Transverse colon (tissue), 4 donors: ENCODE measurements at regions not wholly inside any gene's neighbourhood (a gene's known extent, or its start where the extent isn't known, plus 50 kb on each side); places are given as distances from the start of the nearest gene placed in this dataset.

Experiments used
- DNase-seq: peaks from one replicate; pipeline ENCODE4 v3.0.0-alpha.2; 2019
- H3K27ac ChIP-seq, 4 donors: fragments of 200-600 bp; sonication (generic); 2 replicates each; pipeline ENCODE4 v1.5.1; 2016 to 2018; ENCODE audit warnings: inconsistent platforms in 4 of 4
- H3K27me3 ChIP-seq: fragments of 200-600 bp; sonication (generic); 2 replicates; pipeline ENCODE4 v1.5.1; 2017; ENCODE audit warnings: inconsistent platforms
- H3K36me3 ChIP-seq, 4 donors: fragments of 200-600 bp; sonication (generic); 2 replicates each; pipeline ENCODE4 v1.5.1; 2017 to 2019; ENCODE audit warnings: inconsistent platforms in 4 of 4
- H3K4me1 ChIP-seq, 4 donors: fragments of 200-600 bp; sonication (generic); 2 replicates each; pipeline ENCODE4 v1.5.1; 2017 to 2020; ENCODE audit warnings: inconsistent platforms in 4 of 4
- H3K4me3 ChIP-seq, 4 donors: fragments of 200-600 bp; sonication (generic); 1 replicate in 1 of 4; 2 replicates in 3 of 4; pipeline versions ENCODE4 v1.5.1 to v1.6.1; 2017 to 2019; ENCODE audit warnings: inconsistent platforms in 4 of 4
- H3K9me3 ChIP-seq, 2 donors: fragments of 200-600 bp; sonication (generic); 2 replicates each; pipeline ENCODE4 v1.5.1; 2017 to 2019; ENCODE audit warnings: inconsistent platforms in 2 of 2
- CTCF ChIP-seq, 5 experiments: fragments of 200-600 bp in 3 of 5; fragments of 450-650 bp in 2 of 5; sonication (generic) in 3 of 5; IDR thresholded peaks; 1 replicate in 2 of 5; 2 replicates in 3 of 5; pipeline ENCODE4 v1.5.1; 2016 to 2017; ENCODE audit warnings: antibody characterized with exemption in 5 of 5, inconsistent platforms in 3 of 5, mild to moderate bottlenecking in 2 of 5, moderate library complexity in 1 of 5
- EP300 ChIP-seq: sonication (generic); formaldehyde crosslinking; IDR thresholded peaks from one replicate; pipeline ENCODE4 v1.6.1; 2017; ENCODE audit warnings: antibody characterized with exemption, low read depth
- POLR2A ChIP-seq: fragments of 450-650 bp; IDR thresholded peaks from one replicate; pipeline ENCODE4 v1.6.1; 2016; ENCODE audit warnings: antibody characterized with exemption, mild to moderate bottlenecking, moderate library complexity
- POLR2AphosphoS5 ChIP-seq, 3 donors: sonication (generic); formaldehyde crosslinking; IDR thresholded peaks; one replicate each; pipeline ENCODE4 v1.6.1; 2016; ENCODE audit warnings: antibody characterized with exemption in 3 of 3
- WGBS, 2 donors: methylation state at CpG; one replicate each; pipeline ENCODE4 v1.1.5; 2018; ENCODE audit warnings: low coverage in 1 of 2; 5-methylcytosine and 5-hydroxymethylcytosine counted together
- in situ Hi-C, 4 donors: fragments of 200-750 bp; cut with MboI; loops; one replicate each; pipeline versions ENCODE4 v1.15.0 to v1.15.1; 2017; ENCODE audit warnings: low sequenced_read_pairs in 3 of 4, low pct_ligation_motif_present in 1 of 4, low pct_unique_long_range_greater_than_20kb in 1 of 4
- intact Hi-C: fragments of 100-400 bp; cut with DNase I; formaldehyde crosslinking; loops from one replicate; pipeline ENCODE4 v1.15.1; 2023; ENCODE audit warnings: low total_unique reads

DNA sequence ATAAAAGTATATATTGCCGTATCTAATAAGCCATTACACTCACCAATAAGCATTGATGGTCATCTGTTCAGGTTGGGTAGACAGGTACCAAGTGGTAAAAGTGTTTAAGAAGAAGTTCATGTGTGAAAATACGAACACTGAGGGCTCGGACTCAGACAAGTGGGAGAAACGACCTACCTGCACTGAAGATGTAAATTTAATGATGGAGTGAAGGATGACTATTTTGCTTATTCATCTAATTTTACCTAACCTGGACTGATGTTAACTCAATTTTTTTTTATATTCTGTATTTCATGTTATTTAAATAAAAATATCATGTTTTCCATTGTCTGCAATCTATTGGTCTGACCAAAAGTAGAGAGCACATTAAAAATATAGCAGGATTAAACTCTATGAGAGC lies 469.1 kb upstream of the BTBD3 start:
- intact Hi-C loops: no loop called here
- 82 to 84% methylated on average over 4 of the region's 4 CpGs for WGBS, 2 donors
- Histone ChIP-seq H3K27me3 (no peaks in the 10 kb centered on the region), H3K4me3 (no peak overlapping the region), H3K4me1 (no peaks in the 10 kb centered on the region), H3K36me3 (no peaks in the 10 kb centered on the region), H3K27ac (no peak overlapping the region), H3K9me3 (no peaks in the 10 kb centered on the region)
- in situ Hi-C loops: no loop called here
- no peak for DNase-seq
- TF ChIP-seq POLR2AphosphoS5 (IDR thresholded peaks at IDR 0.05) (no peak), CTCF (IDR thresholded peaks at IDR 0.05) (no peak), EP300 (no peak), POLR2A (no peak)

DNA sequence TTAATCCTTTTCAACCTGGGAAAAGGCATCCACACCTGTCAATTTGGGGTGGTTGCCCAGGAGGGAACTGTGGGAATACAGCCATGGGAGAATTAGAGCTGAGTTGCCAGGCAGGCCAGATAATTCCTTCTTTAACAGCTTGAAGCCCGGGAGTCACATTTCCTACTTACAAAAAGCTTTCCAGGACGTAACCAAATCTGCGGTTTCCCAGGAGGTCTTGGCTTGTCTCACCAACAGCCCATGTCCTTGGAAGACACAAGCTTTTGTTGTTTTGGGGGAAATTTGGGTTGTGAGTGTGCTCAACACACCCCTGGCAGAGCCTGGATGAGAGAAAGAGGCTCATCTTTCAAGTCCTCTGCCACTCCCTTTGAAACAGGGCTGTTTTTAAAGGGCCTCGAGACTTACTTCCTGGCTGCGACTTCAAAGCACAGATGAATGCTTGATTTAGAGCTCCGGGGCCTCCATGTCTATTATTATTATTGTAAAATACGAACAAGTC lies 465.9 kb upstream of the BTBD3 start:
- DNase-seq: no peak
- intact Hi-C loops (no loop called here), in situ Hi-C loops (no loop called here)
- H3K27ac ChIP-seq: peak overlapping the region; percentile 3 to 56 (median 24)
- 40 to 46% methylated on average over 6 to 7 of the region's 7 CpGs for WGBS, 2 donors
- H3K36me3 ChIP-seq: no peaks in the 10 kb centered on the region
- H3K27me3 ChIP-seq: no peaks in the 10 kb centered on the region
- no peak overlapping the region for H3K4me3 ChIP-seq
- H3K9me3 ChIP-seq: no peaks in the 10 kb centered on the region
- TF ChIP-seq POLR2AphosphoS5 (IDR thresholded peaks at IDR 0.05): no peak
- TF ChIP-seq CTCF (IDR thresholded peaks at IDR 0.05): no peak
- no peak for TF ChIP-seq EP300
- no peak for TF ChIP-seq POLR2A
- peaks cover 0 to 17% (median 7%) of the 10 kb centered on the region in 4 donors for H3K4me1 ChIP-seq

DNA sequence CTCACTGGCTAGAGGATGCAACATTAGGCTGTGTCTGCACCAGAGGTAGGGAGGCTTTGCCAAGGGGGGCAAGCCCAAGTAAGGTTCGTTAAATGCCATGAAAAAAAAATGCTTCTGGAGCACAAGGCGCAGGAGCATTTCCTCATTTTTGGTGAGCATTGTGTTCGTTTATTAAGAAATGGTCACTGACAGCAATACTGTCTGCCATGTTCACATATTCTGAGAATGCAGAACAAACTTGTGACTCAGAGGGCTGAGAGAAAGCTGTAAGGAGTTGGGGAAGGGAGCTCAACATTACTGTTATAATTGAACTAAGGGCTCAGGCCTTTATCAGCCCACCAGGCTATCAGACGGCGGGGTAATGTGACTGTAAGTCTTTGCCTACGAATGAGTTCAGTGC lies 465.4 kb upstream of the BTBD3 start:
- H3K27ac ChIP-seq: peak overlapping the region in 3 of 4 donors; percentile 3 to 56 (median 34)
- peaks cover 0 to 17% (median 7%) of the 10 kb centered on the region in 4 donors for H3K4me1 ChIP-seq
- H3K9me3 ChIP-seq: no peaks in the 10 kb centered on the region
- no peak for DNase-seq
- 62 to 70% methylated on average over 6 of the region's 6 CpGs for WGBS, 2 donors
- in situ Hi-C loops: no loop called here
- no peak overlapping the region for H3K4me3 ChIP-seq
- intact Hi-C loops: no loop called here
- TF ChIP-seq CTCF (IDR thresholded peaks at IDR 0.05): no peak
- TF ChIP-seq POLR2A: no peak
- TF ChIP-seq EP300: no peak
- no peak for TF ChIP-seq POLR2AphosphoS5 (IDR thresholded peaks at IDR 0.05)
- H3K36me3 ChIP-seq: no peaks in the 10 kb centered on the region
- H3K27me3 ChIP-seq: no peaks in the 10 kb centered on the region

DNA sequence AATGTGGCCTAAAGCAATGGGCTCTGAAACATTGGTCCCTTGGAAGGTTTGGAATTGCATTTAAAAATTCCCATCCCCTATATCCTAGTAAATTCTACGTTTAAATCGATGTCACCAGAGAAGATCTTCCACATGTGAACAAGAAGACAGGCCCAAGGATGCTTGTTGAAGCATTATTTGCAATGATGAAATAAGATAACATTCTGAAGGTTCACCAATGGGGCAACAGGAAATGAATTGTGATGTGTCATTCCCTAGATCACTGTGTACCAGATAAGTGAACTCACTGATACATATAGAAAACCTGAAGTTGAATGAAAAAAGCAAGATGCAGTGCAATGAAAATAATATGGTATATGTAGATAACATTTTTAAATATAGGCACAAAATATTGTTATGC lies 464.3 kb upstream of the BTBD3 start:
- in situ Hi-C loops: no loop called here
- H3K4me3 ChIP-seq: no peak overlapping the region
- 87% methylated on average over 2 of the region's 2 CpGs; no CpG with 5 or more reads in 1 of the 2 donors for WGBS, 2 donors
- H3K27ac ChIP-seq: no peak overlapping the region
- TF ChIP-seq CTCF (IDR thresholded peaks at IDR 0.05) (no peak), POLR2AphosphoS5 (IDR thresholded peaks at IDR 0.05) (no peak)
- no peaks in the 10 kb centered on the region for H3K36me3 ChIP-seq
- intact Hi-C loops: no loop called here
- no peaks in the 10 kb centered on the region for H3K27me3 ChIP-seq
- no peak for DNase-seq
- peaks cover 0 to 17% (median 8%) of the 10 kb centered on the region in 4 donors for H3K4me1 ChIP-seq
- no peaks in the 10 kb centered on the region for H3K9me3 ChIP-seq
